G401.6 (cell line): ENCODE measurements at regions not wholly inside any gene's neighbourhood (a gene's known extent, or its start where the extent isn't known, plus 50 kb on each side); places are given as distances from the start of the nearest gene placed in this dataset.

Experiments
- FAIRE-seq: peaks from 2 replicates; lab custom pipeline; 2012; peaks lifted over from hg19 to GRCh38; lab: Jason Lieb, UNC

GRCh38 chr10:30793093-30793492, 163.5 kb upstream of the LYZL2 start:
- FAIRE-seq, result no peak

DNA sequence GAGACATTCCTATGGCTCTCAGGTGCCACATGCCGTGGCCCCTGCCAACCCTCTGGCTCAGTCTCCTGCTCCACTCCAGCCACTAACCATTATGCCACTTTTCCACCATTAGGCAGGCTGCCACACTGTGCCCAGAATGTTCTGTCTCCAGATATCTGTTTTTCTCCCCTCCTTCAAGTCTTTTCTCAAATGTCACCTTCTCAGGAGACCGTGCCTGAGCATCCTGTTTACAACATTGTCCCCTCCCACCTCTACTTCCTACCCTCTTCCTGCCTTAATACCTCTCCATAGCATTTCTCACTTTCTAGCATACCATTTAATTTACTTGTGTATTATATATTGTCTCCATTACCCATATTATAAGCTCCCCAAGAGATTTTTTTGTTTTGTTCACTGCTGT, 162.5 kb upstream of the LYZL2 start:
- FAIRE-seq, result no peak

DNA sequence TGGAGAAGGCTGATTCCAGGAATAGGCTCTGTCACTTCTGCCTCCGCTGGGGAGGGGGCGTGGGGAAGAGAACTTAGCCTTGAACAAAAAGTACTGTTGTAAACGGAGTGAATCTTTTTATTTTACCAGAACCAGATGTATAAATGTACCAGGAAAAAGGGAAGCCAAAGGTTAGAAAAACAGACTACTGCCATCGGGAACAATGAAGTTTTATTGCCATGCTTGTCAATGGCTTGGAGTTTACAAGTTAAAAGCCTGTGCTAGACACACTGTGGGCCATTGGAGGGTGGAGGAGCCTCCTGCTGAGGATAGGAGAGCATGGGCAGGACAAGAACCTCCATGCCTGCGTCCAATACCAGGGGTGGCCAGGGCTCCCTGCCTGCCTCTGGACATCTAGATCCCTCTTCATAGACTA, 161.7 kb upstream of the LYZL2 start:
- FAIRE-seq, result no peak

DNA sequence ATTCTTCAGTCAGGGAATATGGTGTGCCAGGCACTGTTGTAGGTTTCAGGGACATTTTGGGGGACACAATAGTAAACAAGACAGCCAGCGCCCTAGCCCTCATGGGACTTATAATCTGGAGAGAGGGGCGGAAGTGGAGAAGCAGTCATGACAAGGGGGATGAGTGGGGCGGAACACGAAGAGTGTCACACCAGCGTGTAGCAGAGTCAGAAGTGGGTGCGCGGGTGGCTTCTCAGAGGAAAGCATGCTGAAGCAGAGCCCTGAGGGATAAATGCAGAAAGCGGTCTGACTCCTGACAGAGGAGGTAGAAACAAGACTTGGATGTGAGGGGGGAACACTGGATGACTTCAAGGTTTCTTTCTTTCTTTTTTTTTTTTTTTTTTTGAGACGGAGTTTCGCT, 160.3 kb upstream of the LYZL2 start:
- no peak for FAIRE-seq

- FAIRE-seq, result no peak
Measured at GRCh38 chr10:30788307-30788706, 158.8 kb upstream of the LYZL2 start.

- FAIRE-seq, result no peak
Measured at GRCh38 chr10:30786906-30787305, 157.4 kb upstream of the LYZL2 start.

DNA sequence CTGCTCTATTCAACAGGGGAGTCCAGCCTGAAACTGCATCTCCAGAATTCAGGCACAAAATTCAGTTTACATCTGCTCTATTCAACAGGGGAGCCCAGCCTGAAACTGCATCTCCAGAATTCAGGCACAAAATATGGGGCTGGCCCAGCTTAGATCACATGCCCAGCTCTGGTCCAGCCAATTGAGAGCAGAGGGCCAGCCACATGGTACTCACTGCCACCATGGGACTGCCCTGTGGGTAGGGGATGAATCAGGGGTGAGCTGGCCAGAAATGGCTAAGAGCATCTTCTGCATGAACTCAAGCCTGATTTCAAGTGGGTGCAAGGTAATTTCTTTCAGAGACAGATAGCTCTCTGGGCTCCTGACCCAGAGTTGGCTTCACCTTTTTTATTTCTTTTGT, 156.6 kb upstream of the LYZL2 start:
- FAIRE-seq, result no peak

GRCh38 chr10:30784897-30785605, 155.5 kb upstream of the LYZL2 start:
- FAIRE-seq, result no peak

DNA sequence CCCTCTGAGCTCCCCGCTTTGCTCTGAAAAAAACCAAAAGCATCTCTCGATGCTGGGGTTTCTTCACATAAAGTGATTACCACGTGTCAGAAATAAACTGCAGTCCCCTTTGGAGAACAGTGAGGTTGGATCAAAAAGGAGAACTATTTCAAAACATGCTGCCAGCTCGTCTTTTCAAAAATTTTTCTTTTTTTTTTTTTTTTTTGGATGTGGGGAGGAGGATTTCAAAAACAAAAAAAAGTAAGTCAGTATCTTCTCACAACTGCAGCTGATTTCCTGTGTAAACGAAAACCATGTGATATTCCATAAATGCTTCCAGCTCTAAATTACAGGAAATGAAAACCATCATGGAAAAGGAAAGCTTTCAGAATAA, 155.0 kb upstream of the LYZL2 start:
- FAIRE-seq, result no peak

- peak; percentile 31 for FAIRE-seq
Measured at GRCh38 chr10:30783939-30784501, 154.5 kb upstream of the LYZL2 start.

DNA sequence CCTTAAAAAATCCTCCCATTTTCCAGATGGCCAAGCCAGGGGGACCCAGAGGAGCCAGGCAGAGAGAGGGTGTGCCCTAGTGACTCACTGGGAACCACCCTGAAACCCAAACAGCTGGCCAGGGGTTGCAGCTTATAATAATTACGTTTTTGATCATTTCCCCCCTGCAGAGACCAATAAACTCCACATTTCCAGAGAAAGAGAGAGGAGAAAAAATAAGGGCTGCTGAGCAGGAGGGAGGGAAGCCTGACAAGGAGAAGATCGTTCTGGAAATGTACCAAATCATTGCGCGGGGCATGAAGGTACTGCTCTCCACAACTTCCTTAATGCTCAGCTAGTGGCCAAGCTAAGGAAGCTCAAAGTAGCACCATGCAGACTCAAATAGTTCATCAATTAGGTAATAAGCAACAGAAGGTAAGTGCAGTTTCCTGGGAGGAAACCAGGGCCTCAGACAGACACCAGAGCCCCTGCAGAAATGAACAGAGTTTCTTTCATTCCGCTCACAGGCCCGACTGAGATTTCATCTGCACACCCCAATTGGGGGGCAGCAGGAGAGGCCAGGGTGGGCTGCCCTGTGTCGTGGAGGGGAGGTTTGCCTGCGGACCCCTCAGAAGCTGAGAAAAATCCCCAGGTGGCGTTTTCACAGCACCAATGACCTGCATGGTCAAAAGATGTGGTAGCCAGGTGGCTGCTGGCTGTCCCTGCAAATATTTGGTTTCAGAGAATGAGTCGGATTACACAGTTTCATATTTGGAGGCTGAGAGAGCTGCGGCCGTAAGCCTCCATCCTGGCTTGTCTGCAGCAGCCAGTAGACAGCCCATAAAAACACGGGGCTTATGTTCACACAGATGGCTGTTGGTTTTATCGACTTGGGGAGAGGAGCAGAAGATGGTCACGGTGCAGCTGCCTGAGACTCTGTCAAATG, 153.2 kb upstream of the LYZL2 start:
- FAIRE-seq, result no peak

GRCh38 chr10:30782157-30782536, 152.6 kb upstream of the LYZL2 start:
- no peak for FAIRE-seq

- FAIRE-seq, result no peak
Measured at GRCh38 chr10:30781670-30782121, 152.1 kb upstream of the LYZL2 start.

DNA sequence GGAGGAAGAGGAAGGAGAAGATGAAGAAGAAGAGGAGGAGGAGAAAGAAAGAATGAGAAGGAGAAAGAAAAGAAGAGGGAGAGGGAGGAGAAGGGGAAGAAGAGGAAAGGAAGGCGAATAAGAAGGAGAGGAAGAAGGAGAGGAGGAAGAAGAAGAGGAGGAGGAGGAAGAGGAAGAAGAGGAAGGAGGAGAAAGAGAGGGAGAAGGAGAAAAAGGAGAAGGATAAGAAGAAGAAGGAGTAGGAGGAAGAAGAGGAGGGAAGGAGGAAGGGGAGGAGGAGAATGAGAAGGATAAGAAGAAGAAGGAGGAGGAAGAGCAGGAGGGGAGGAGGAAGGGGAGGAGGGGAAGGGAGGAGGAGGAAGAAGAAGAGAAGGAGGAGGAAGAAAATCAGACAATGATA, 149.2 kb upstream of the LYZL2 start:
- FAIRE-seq, result no peak

GRCh38 chr10:30775779-30776591, 146.4 kb upstream of the LYZL2 start:
- FAIRE-seq, result no peak

GRCh38 chr10:30774261-30774660, 144.7 kb upstream of the LYZL2 start:
- FAIRE-seq, result no peak

DNA sequence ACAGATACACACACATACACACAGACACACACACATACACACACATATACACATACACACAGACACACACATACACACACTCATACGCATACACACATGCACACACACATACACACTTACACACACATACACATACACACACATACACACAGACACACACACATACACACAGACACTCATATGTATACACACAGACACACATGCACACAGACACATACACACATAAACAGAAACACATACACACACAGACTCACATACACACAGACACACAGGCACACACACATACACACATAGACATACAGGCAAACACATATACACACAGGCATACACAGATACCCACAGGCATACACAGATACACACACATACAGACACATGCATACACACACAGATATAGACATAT, 143.9 kb upstream of the LYZL2 start:
- no peak for FAIRE-seq

- no peak for FAIRE-seq
Measured at GRCh38 chr10:30770816-30771215, 141.3 kb upstream of the LYZL2 start.

DNA sequence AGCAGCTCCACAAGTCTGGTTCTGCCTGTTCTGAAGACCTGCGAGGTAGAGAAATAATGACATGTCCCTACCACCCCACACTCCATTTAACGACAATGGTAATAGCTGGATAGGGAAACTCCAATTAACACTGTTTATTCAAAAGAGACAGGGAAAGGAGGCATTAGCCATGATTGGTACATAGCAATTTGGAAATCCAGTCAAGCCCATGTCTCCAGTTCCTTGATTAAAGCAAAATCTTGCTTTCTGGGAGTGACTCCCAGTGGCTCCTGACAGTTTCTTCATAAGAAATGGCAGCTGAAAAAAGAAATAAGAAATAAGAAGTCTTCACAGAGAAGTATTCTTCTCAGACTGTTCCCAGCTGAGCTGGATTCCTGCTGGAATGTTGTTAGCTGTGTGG, 140.7 kb upstream of the LYZL2 start:
- no peak for FAIRE-seq

- FAIRE-seq, result no peak
Measured at GRCh38 chr10:30769361-30769760, 139.8 kb upstream of the LYZL2 start.

DNA sequence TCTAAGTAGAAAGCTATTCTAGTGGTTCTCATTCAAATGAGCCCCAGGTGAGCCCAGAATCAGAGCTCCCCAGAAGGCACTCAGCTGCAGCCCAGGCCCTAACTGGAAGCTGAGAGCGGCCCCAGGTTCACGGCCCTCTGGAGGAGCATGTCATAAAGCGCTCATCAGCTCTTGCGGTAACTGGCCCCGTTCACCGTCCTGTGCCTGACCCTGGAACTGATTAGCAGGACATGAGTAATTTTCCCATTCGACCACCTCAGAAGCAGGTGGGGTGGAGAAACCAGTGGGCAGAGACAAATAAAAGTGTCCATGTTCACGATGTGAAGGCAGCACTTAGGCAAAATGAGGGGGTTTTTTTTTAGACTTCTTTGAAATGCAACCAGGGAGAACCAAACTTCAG, 136.1 kb upstream of the LYZL2 start:
- no peak for FAIRE-seq

GRCh38 chr10:30765022-30765615, 135.6 kb upstream of the LYZL2 start:
- FAIRE-seq, result no peak
